ENCODE measurements at regions not wholly inside any gene's neighbourhood (a gene's known extent, or its start where the extent isn't known, plus 50 kb on each side); places are given as distances from the start of the nearest gene placed in this dataset.

DNA sequence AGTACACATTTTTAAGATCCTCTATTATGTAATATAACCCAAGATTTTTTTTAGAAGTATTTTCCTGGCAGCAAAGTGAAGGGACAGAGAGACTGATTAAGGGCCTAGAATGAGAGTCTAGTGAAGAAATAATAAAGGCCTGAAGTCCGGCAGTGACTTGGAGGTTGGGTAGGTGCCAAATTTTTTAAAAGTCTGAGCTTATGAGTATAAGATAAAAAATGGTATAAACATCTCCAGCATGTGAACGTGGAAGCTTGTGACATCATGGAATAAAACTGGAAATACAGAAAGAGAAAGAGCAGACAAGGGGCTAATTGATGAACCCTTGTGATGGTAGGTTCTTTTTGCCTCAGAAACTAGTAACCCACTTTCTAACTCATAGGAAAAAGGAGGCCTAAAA, 174.6 kb downstream of the SUCLA2 start:
- TF ChIP-seq CTCF (conservative IDR thresholded peaks at IDR 0.05): no peak
- TF ChIP-seq ZFX (IDR thresholded peaks at IDR 0.05): no peak
- no peak overlapping the region for H3K27ac ChIP-seq

- H3K27ac ChIP-seq: no peak overlapping the region
- TF ChIP-seq ZFX (IDR thresholded peaks at IDR 0.05) (no peak), CTCF (conservative IDR thresholded peaks at IDR 0.05) (no peak)
Measured at GRCh38 chr13:47822036-47822435, 179.0 kb downstream of the SUCLA2 start.

- H3K27ac ChIP-seq: no peak overlapping the region
- no peak for TF ChIP-seq CTCF (conservative IDR thresholded peaks at IDR 0.05)
- no peak for TF ChIP-seq ZFX (IDR thresholded peaks at IDR 0.05)
Measured at GRCh38 chr13:47816831-47817230, 184.2 kb downstream of the SUCLA2 start.

DNA sequence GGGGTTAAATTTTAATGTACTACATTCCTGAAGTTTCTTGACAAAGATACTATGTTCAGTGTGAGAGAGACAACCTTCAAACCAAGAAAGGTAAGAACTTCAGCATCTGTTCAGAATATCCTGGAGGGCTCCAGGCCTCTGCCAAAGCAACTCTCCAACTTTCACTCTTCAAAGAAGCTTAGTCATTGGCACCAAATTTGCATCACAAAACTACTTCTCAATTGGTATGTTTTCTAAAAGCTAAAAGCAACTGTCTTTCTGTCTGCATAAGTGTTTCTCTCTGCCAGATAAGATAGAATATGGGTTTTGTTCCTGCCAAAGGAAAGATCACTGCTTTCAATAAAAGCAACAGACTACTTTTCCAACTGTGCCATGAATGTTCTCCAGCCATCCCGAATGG, 187.4 kb downstream of the SUCLA2 start:
- no peak overlapping the region for H3K27ac ChIP-seq
- TF ChIP-seq CTCF (conservative IDR thresholded peaks at IDR 0.05) (no peak), ZFX (IDR thresholded peaks at IDR 0.05) (no peak)

- TF ChIP-seq ZFX (IDR thresholded peaks at IDR 0.05): no peak
- no peak for TF ChIP-seq CTCF (conservative IDR thresholded peaks at IDR 0.05)
Measured at GRCh38 chr13:47809411-47809810, 191.7 kb downstream of the SUCLA2 start.

DNA sequence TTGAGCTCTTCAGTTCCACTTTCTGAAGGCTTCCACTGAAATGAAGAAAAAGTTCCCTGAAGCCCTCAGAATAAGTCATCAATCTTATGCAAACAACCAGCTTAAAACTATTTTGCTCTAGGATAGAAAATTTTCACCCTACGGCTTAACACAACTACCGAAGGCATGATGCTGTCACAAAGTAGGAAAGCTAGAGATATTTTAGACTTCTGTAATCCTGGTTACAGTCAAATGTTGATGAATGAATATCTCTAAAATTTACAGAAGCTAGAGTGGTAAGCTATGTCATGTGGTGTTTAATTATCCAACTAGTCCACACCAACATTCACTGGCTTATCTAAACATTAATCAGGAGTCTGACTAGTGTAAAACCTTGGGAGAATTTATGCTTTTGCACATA, 197.9 kb downstream of the SUCLA2 start:
- TF ChIP-seq ZFX (IDR thresholded peaks at IDR 0.05): no peak
- no peak for TF ChIP-seq CTCF (conservative IDR thresholded peaks at IDR 0.05)
- H3K27ac ChIP-seq: no peak overlapping the region

More at GRCh38 chr13:47809411-47809810, 191.7 kb downstream of the SUCLA2 start:
- no peak overlapping the region for H3K27ac ChIP-seq

GRCh38 chr13:47801555-47801954, 199.5 kb downstream of the SUCLA2 start:
- no peak for TF ChIP-seq ZFX (IDR thresholded peaks at IDR 0.05)
- TF ChIP-seq CTCF (conservative IDR thresholded peaks at IDR 0.05): no peak
- H3K27ac ChIP-seq: no peak overlapping the region

Measured in C4-2B (cell line).